Stimulated activated naive B cell treated with anti-CD40 and anti-IgM and Interleukin-4, amounts not matched to agents 10 μg/mL and 1 μg/mL and 100 μg/mL, for 72 hours (primary cell): ENCODE measurements at regions not wholly inside any gene's neighbourhood (a gene's known extent, or its start where the extent isn't known, plus 50 kb on each side); places are given as distances from the start of the nearest gene placed in this dataset.

Experiments
- ATAC-seq, 2 donors: fragments of 150-1000 bp; cut with Tn5 transposase; replicated peaks; 2 replicates each; pipeline ENCODE4 v1.10.0; 2021; ENCODE audit warnings: moderate library complexity in 1 of 2
- DNase-seq: peaks from one replicate; pipeline ENCODE4 v3.0.0; 2021
- H3K27ac Mint-ChIP-seq: one replicate; pipeline ENCODE4 v1.8.0; 2022; ENCODE audit warnings: mild to moderate bottlenecking, mixed read lengths
- H3K27me3 Mint-ChIP-seq, 2 donors: one replicate each; pipeline ENCODE4 v1.8.0; 2022; ENCODE audit warnings: mixed read lengths in 2 of 2
- H3K36me3 Mint-ChIP-seq, 2 donors: one replicate each; pipeline ENCODE4 v1.8.0; 2022; ENCODE audit warnings: mixed read lengths in 2 of 2, mild to moderate bottlenecking in 1 of 2
- H3K4me1 Mint-ChIP-seq, 2 donors: one replicate each; pipeline ENCODE4 v1.8.0; 2022; ENCODE audit warnings: mixed read lengths in 2 of 2, mild to moderate bottlenecking in 1 of 2
- H3K4me3 Mint-ChIP-seq, 2 donors: one replicate each; pipeline ENCODE4 v1.8.0; 2022; ENCODE audit warnings: mild to moderate bottlenecking in 2 of 2, mixed read lengths in 2 of 2, moderate library complexity in 1 of 2
- H3K9me3 Mint-ChIP-seq, 2 donors: one replicate each; pipeline ENCODE4 v1.8.0; 2022; ENCODE audit warnings: mixed read lengths in 2 of 2, mild to moderate bottlenecking in 1 of 2

GRCh38 chr2:121010998-121011397, 274.0 kb downstream of the TFCP2L1 start:
- Mint-ChIP-seq H3K27me3 (peaks cover 5 to 16% of the 10 kb centered on the region in 2 donors), H3K4me3 (no peak overlapping the region), H3K4me1 (no peaks in the 10 kb centered on the region), H3K9me3 (peaks cover 5 to 9% of the 10 kb centered on the region in 2 donors), H3K36me3 (no peaks in the 10 kb centered on the region), H3K27ac (no peak overlapping the region)
- no peak for ATAC-seq
- DNase-seq: no peak

GRCh38 chr2:121014876-121015275, 270.1 kb downstream of the TFCP2L1 start:
- no peak for ATAC-seq
- Mint-ChIP-seq H3K4me3 (no peak overlapping the region), H3K4me1 (no peaks in the 10 kb centered on the region), H3K27me3 (peaks cover 0 to 9% of the 10 kb centered on the region in 2 donors), H3K27ac (no peak overlapping the region), H3K36me3 (no peaks in the 10 kb centered on the region), H3K9me3 (peaks cover 4 to 5% of the 10 kb centered on the region in 2 donors)
- no peak for DNase-seq

- H3K9me3 Mint-ChIP-seq: peaks cover 2 to 4% of the 10 kb centered on the region in 2 donors
- H3K27me3 Mint-ChIP-seq: peaks cover 0 to 15% of the 10 kb centered on the region in 2 donors
- H3K27ac Mint-ChIP-seq: no peak overlapping the region
- no peaks in the 10 kb centered on the region for H3K4me1 Mint-ChIP-seq
- no peaks in the 10 kb centered on the region for H3K36me3 Mint-ChIP-seq
- H3K4me3 Mint-ChIP-seq: no peak overlapping the region
- no peak for DNase-seq
- ATAC-seq: no peak
Observed at GRCh38 chr2:121015971-121016485, 269.0 kb downstream of the TFCP2L1 start.

GRCh38 chr2:121017396-121017795, 267.6 kb downstream of the TFCP2L1 start:
- Mint-ChIP-seq H3K27me3 (peaks cover 0 to 23% of the 10 kb centered on the region in 2 donors), H3K4me3 (no peak overlapping the region), H3K36me3 (no peaks in the 10 kb centered on the region), H3K27ac (no peak overlapping the region), H3K9me3 (peaks cover 0 to 4% of the 10 kb centered on the region in 2 donors), H3K4me1 (no peaks in the 10 kb centered on the region)
- DNase-seq (no peak), ATAC-seq (no peak)

- H3K4me3 Mint-ChIP-seq: no peak overlapping the region
- H3K9me3 Mint-ChIP-seq: peaks cover 0 to 4% of the 10 kb centered on the region in 2 donors
- H3K27ac Mint-ChIP-seq: no peak overlapping the region
- H3K36me3 Mint-ChIP-seq: no peaks in the 10 kb centered on the region
- peaks cover 0 to 23% of the 10 kb centered on the region in 2 donors for H3K27me3 Mint-ChIP-seq
- no peak for DNase-seq
- no peak for ATAC-seq
- H3K4me1 Mint-ChIP-seq: no peaks in the 10 kb centered on the region
Observed at GRCh38 chr2:121018136-121019061, 266.6 kb downstream of the TFCP2L1 start.

GRCh38 chr2:121019071-121019470, 265.9 kb downstream of the TFCP2L1 start:
- peaks cover 0 to 23% of the 10 kb centered on the region in 2 donors for H3K27me3 Mint-ChIP-seq
- no peak for ATAC-seq
- H3K4me1 Mint-ChIP-seq: no peaks in the 10 kb centered on the region

GRCh38 chr2:121019756-121020155, 265.2 kb downstream of the TFCP2L1 start:
- H3K27ac Mint-ChIP-seq: no peak overlapping the region
- no peaks in the 10 kb centered on the region for H3K36me3 Mint-ChIP-seq
- no peak for ATAC-seq
- H3K4me3 Mint-ChIP-seq: no peak overlapping the region
- H3K27me3 Mint-ChIP-seq: peaks cover 0 to 23% of the 10 kb centered on the region in 2 donors
- DNase-seq: no peak
- peaks cover 0 to 4% of the 10 kb centered on the region in 2 donors for H3K9me3 Mint-ChIP-seq
- no peaks in the 10 kb centered on the region for H3K4me1 Mint-ChIP-seq

More at GRCh38 chr2:121019071-121019470, 265.9 kb downstream of the TFCP2L1 start:
- no peak for DNase-seq
- no peak overlapping the region for H3K27ac Mint-ChIP-seq
- H3K4me3 Mint-ChIP-seq: no peak overlapping the region
- peaks cover under 1 to 4% of the 10 kb centered on the region in 2 donors for H3K9me3 Mint-ChIP-seq
- no peaks in the 10 kb centered on the region for H3K36me3 Mint-ChIP-seq

GRCh38 chr2:121021685-121022084, 263.3 kb downstream of the TFCP2L1 start:
- no peak overlapping the region for H3K27ac Mint-ChIP-seq
- no peaks in the 10 kb centered on the region for H3K36me3 Mint-ChIP-seq
- no peaks in the 10 kb centered on the region for H3K4me1 Mint-ChIP-seq
- no peak for DNase-seq
- no peak overlapping the region for H3K4me3 Mint-ChIP-seq
- no peak for ATAC-seq
- H3K27me3 Mint-ChIP-seq: peaks cover 0 to 23% of the 10 kb centered on the region in 2 donors
- peaks cover 0 to 8% of the 10 kb centered on the region in 2 donors for H3K9me3 Mint-ChIP-seq

GRCh38 chr2:121028577-121028976, 256.4 kb downstream of the TFCP2L1 start:
- Mint-ChIP-seq H3K27me3 (peaks cover 5 to 6% of the 10 kb centered on the region in 2 donors), H3K4me3 (no peak overlapping the region), H3K9me3 (peaks cover 0 to 8% of the 10 kb centered on the region in 2 donors), H3K4me1 (no peaks in the 10 kb centered on the region), H3K36me3 (no peaks in the 10 kb centered on the region), H3K27ac (no peak overlapping the region)
- ATAC-seq: no peak
- no peak for DNase-seq

- no peak for DNase-seq
- no peak for ATAC-seq
- Mint-ChIP-seq H3K27ac (no peak overlapping the region), H3K9me3 (peaks cover 0 to 3% of the 10 kb centered on the region in 2 donors), H3K4me3 (no peak overlapping the region), H3K4me1 (no peaks in the 10 kb centered on the region), H3K36me3 (no peaks in the 10 kb centered on the region), H3K27me3 (peaks cover 5 to 6% of the 10 kb centered on the region in 2 donors)
Observed at GRCh38 chr2:121030523-121030922, 254.5 kb downstream of the TFCP2L1 start.

GRCh38 chr2:121031568-121032340, 253.2 kb downstream of the TFCP2L1 start:
- ATAC-seq: no peak
- Mint-ChIP-seq H3K4me3 (no peak overlapping the region), H3K36me3 (no peaks in the 10 kb centered on the region), H3K9me3 (no peaks in the 10 kb centered on the region), H3K4me1 (no peaks in the 10 kb centered on the region), H3K27ac (no peak overlapping the region), H3K27me3 (peaks cover 5 to 6% of the 10 kb centered on the region in 2 donors)
- DNase-seq: no peak

- no peak overlapping the region for H3K27ac Mint-ChIP-seq
- no peaks in the 10 kb centered on the region for H3K9me3 Mint-ChIP-seq
- H3K4me1 Mint-ChIP-seq: no peaks in the 10 kb centered on the region
- no peak overlapping the region for H3K4me3 Mint-ChIP-seq
- H3K36me3 Mint-ChIP-seq: no peaks in the 10 kb centered on the region
- peaks cover 6 to 10% of the 10 kb centered on the region in 2 donors for H3K27me3 Mint-ChIP-seq
- DNase-seq (no peak), ATAC-seq (no peak)
Observed at GRCh38 chr2:121033461-121033996, 251.5 kb downstream of the TFCP2L1 start.

- no peak for ATAC-seq
- Mint-ChIP-seq H3K27ac (no peak overlapping the region), H3K4me3 (no peak overlapping the region), H3K4me1 (no peaks in the 10 kb centered on the region), H3K27me3 (peaks cover 6 to 10% of the 10 kb centered on the region in 2 donors), H3K36me3 (no peaks in the 10 kb centered on the region), H3K9me3 (no peaks in the 10 kb centered on the region)
- DNase-seq: no peak
Observed at GRCh38 chr2:121034551-121034950, 250.5 kb downstream of the TFCP2L1 start.

- no peaks in the 10 kb centered on the region for H3K36me3 Mint-ChIP-seq
- H3K27ac Mint-ChIP-seq: no peak overlapping the region
- no peak for DNase-seq
- H3K4me3 Mint-ChIP-seq: no peak overlapping the region
- no peaks in the 10 kb centered on the region for H3K9me3 Mint-ChIP-seq
- no peaks in the 10 kb centered on the region for H3K4me1 Mint-ChIP-seq
- H3K27me3 Mint-ChIP-seq: peaks cover 5 to 6% of the 10 kb centered on the region in 2 donors
- ATAC-seq: no peak
Observed at GRCh38 chr2:121036226-121036692, 248.7 kb downstream of the TFCP2L1 start.
